ENCODE measurements at regions not wholly inside any gene's neighbourhood (a gene's known extent, or its start where the extent isn't known, plus 50 kb on each side); places are given as distances from the start of the nearest gene placed in this dataset.

GRCh38 chr7:84697506-84697905 is 489.4 kb downstream of the SEMA3D start:
- WGBS (ENCODE audit: low lambda C conversion rate, missing lambda C conversion rate), result 80% methylated on average over 2 of the region's 2 CpGs
- H3K4me1 ChIP-seq (ENCODE audit: insufficient read depth), result no peaks in the 10 kb centered on the region
- no peak overlapping the region for H3K4me2 ChIP-seq

GRCh38 chr7:84693483-84693882 is 493.4 kb downstream of the SEMA3D start:
- Histone ChIP-seq H3K4me1 (ENCODE audit: insufficient read depth) (no peaks in the 10 kb centered on the region), H4K20me1 (ENCODE audit: insufficient read depth, poor library complexity, severe bottlenecking) (no peaks in the 10 kb centered on the region), H3K4me3 (no peak overlapping the region), H3K4me2 (no peak overlapping the region), H2AFZ (no peak overlapping the region), H3K27me3 (no peaks in the 10 kb centered on the region), H3K79me2 (no peaks in the 10 kb centered on the region), H3K27ac (no peak overlapping the region), H3K9me3 (ENCODE audit: low read depth) (no peaks in the 10 kb centered on the region), H3K9me2 (replicated peaks; ENCODE audit: insufficient read depth) (no peaks in the 10 kb centered on the region), H3K36me3 (replicated peaks; ENCODE audit: insufficient read depth, low read depth) (no peaks in the 10 kb centered on the region)
- WGBS (ENCODE audit: low lambda C conversion rate, missing lambda C conversion rate), result 90% methylated on average over 1 of the region's 1 CpG
- DNase-seq (ENCODE audit: low spot score), result no peak
- TF ChIP-seq CTCF (IDR thresholded peaks at IDR 0.05; ENCODE audit: poor library complexity) (no peak), EZH2phosphoT487 (IDR thresholded peaks at IDR 0.05; ENCODE audit: low read depth, severe bottlenecking, unreplicated experiment) (no peak), EZH2 (IDR thresholded peaks at IDR 0.05; ENCODE audit: borderline replicate concordance) (no peak)

More at GRCh38 chr7:84697506-84697905, 489.4 kb downstream of the SEMA3D start:
- no peak for DNase-seq (ENCODE audit: low spot score)
- H3K9me2 ChIP-seq (replicated peaks; ENCODE audit: insufficient read depth), result no peaks in the 10 kb centered on the region
- H3K27ac ChIP-seq, result no peak overlapping the region
- H3K36me3 ChIP-seq (replicated peaks; ENCODE audit: insufficient read depth, low read depth), result no peaks in the 10 kb centered on the region
- H4K20me1 ChIP-seq (ENCODE audit: insufficient read depth, poor library complexity, severe bottlenecking), result no peaks in the 10 kb centered on the region
- H3K9me3 ChIP-seq (ENCODE audit: low read depth), result no peaks in the 10 kb centered on the region
- no peaks in the 10 kb centered on the region for H3K79me2 ChIP-seq
- H2AFZ ChIP-seq, result no peak overlapping the region
- H3K27me3 ChIP-seq, result no peaks in the 10 kb centered on the region
- TF ChIP-seq EZH2 (IDR thresholded peaks at IDR 0.05; ENCODE audit: borderline replicate concordance), result no peak
- TF ChIP-seq EZH2phosphoT487 (IDR thresholded peaks at IDR 0.05; ENCODE audit: low read depth, severe bottlenecking, unreplicated experiment), result no peak
- no peak for TF ChIP-seq CTCF (IDR thresholded peaks at IDR 0.05; ENCODE audit: poor library complexity)
- no peak overlapping the region for H3K4me3 ChIP-seq

- Histone ChIP-seq H3K79me2 (no peaks in the 10 kb centered on the region), H3K9me2 (replicated peaks; ENCODE audit: insufficient read depth) (no peaks in the 10 kb centered on the region), H4K20me1 (ENCODE audit: insufficient read depth, poor library complexity, severe bottlenecking) (no peaks in the 10 kb centered on the region), H3K9me3 (ENCODE audit: low read depth) (no peaks in the 10 kb centered on the region), H3K4me1 (ENCODE audit: insufficient read depth) (no peaks in the 10 kb centered on the region), H2AFZ (no peak overlapping the region), H3K36me3 (replicated peaks; ENCODE audit: insufficient read depth, low read depth) (no peaks in the 10 kb centered on the region), H3K27me3 (no peaks in the 10 kb centered on the region), H3K27ac (no peak overlapping the region), H3K4me2 (no peak overlapping the region), H3K4me3 (no peak overlapping the region)
- no peak for TF ChIP-seq CTCF (IDR thresholded peaks at IDR 0.05; ENCODE audit: poor library complexity)
- no peak for TF ChIP-seq EZH2phosphoT487 (IDR thresholded peaks at IDR 0.05; ENCODE audit: low read depth, severe bottlenecking, unreplicated experiment)
- TF ChIP-seq EZH2 (IDR thresholded peaks at IDR 0.05; ENCODE audit: borderline replicate concordance), result no peak
- DNase-seq (ENCODE audit: low spot score), result no peak
These were observed 494.1 kb upstream of the SEMA3A start for GRCh38 chr7:84688671-84689070.

- no peak overlapping the region for H2AFZ ChIP-seq
- no peak for TF ChIP-seq EZH2phosphoT487 (IDR thresholded peaks at IDR 0.05; ENCODE audit: low read depth, severe bottlenecking, unreplicated experiment)
- no peak for TF ChIP-seq CTCF (IDR thresholded peaks at IDR 0.05; ENCODE audit: poor library complexity)
- no peak for TF ChIP-seq EZH2 (IDR thresholded peaks at IDR 0.05; ENCODE audit: borderline replicate concordance)
These were observed 491.8 kb upstream of the SEMA3A start for GRCh38 chr7:84686373-84686772.

More at GRCh38 chr7:84686373-84686772, 491.8 kb upstream of the SEMA3A start:
- no peak for DNase-seq (ENCODE audit: low spot score)
- H3K27me3 ChIP-seq, result no peaks in the 10 kb centered on the region
- H4K20me1 ChIP-seq (ENCODE audit: insufficient read depth, poor library complexity, severe bottlenecking), result no peaks in the 10 kb centered on the region
- no peak overlapping the region for H3K4me2 ChIP-seq
- H3K4me1 ChIP-seq (ENCODE audit: insufficient read depth), result no peaks in the 10 kb centered on the region
- 88% methylated on average over 1 of the region's 1 CpG for WGBS (ENCODE audit: low lambda C conversion rate, missing lambda C conversion rate)
- no peaks in the 10 kb centered on the region for H3K79me2 ChIP-seq
- H3K9me3 ChIP-seq (ENCODE audit: low read depth), result no peaks in the 10 kb centered on the region
- H3K36me3 ChIP-seq (replicated peaks; ENCODE audit: insufficient read depth, low read depth), result no peaks in the 10 kb centered on the region
- H3K9me2 ChIP-seq (replicated peaks; ENCODE audit: insufficient read depth), result no peaks in the 10 kb centered on the region
- no peak overlapping the region for H3K27ac ChIP-seq
- H3K4me3 ChIP-seq, result no peak overlapping the region
